Muscle of back (tissue), 3 donors: ENCODE measurements at regions not wholly inside any gene's neighbourhood (a gene's known extent, or its start where the extent isn't known, plus 50 kb on each side); places are given as distances from the start of the nearest gene placed in this dataset.
A peak's percentile ranks its signal among the peaks of the same experiment; 100 is the strongest.

ENCODE experiments used
- DNase-seq, 3 donors: peaks; one replicate each; pipeline versions ENCODE4 v3.0.0 to v3.0.0-alpha.2; 2013

DNA sequence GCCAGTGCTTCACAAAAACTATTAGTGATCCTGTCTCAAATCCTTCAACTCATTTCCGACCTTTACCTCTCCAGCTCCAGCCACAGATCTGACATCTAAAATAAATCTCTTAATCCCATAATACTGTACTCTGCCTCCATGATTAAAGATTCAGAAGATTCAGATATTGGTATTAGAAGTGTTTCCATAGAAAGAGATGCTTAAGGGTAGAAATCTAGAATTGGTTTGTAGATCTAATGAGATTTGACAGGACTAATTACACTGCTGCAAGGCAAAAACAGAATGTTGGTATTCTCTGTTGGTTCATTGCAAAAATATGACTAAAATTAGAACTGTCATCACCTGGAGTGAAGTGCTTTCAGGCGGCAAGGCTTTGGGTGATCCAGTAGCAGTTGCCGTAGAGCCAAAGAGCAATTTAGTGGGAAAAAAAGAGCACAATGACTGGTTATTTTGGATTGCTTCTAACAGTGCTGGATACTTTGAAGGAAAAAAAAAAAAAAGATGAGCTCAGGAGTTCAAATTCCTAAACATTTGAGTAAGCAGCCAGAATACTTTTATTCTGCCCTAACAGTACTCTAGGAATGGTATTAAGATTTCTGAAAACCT, 940.1 kb upstream of the SORCS1 start:
- DNase-seq: peak in 1 of 3 donors; percentile 1

DNA sequence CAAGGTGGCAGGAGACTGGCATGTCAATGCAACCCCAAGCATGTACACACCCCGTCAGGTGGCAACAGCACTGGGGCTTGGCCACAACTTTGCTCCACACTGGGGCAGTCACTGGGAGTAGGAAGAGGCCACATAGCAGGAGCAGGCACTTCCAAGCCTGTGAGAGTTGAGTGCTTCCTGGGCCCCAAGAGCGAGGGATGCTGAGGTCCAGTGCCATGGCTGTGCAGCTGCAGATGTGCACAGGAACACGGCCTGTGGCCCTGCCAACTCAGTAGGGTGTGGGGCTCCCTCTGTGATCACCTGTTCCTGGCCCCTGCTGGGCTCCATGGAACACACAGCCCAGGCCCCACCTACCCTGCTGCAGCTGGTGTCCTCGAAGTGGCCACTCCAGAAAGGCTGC, 932.8 kb upstream of the SORCS1 start:
- DNase-seq: no peak

- no peak for DNase-seq
Measured at GRCh38 chr10:108095932-108096925, 931.7 kb upstream of the SORCS1 start.

GRCh38 chr10:108090476-108091215, 926.1 kb upstream of the SORCS1 start:
- no peak for DNase-seq

- no peak for DNase-seq
Measured at GRCh38 chr10:108086502-108086901, 922.0 kb upstream of the SORCS1 start.

DNA sequence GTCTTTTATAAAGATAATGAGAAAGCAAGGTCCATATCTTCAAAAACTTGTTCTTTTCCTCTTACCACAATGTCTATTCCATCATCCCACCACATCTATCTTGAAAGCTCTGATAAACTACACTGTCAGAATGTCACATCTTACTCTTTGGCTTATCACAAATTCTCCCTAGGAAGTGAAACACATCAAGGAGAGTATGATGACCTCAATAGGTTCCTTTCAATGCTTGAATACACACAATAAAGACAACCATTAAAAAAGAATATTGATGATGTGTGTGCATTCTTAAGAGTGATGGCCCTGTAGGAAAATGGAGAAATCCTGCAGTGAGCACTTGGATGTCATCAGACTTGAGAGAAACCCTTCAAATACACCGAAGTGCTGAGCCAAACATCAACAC, 918.1 kb upstream of the SORCS1 start:
- no peak for DNase-seq

DNA sequence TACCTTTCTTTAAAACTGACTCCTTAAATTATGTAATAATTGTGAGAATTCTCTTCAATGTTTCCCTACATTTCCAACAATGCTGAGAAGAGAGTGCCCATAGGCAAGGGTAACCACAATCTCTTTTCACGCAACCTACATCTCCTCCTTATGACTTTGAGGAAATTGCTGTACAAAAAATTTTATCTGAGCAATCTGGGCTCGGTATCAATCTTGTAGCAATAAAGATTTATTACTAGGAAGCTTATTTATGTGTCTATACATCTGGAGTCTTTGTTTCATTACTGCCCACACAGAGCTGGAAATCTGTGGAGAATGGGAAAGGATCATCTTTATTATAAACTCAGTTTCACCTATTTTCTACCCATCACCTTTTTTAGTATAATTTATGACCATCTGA, 913.8 kb upstream of the SORCS1 start:
- no peak for DNase-seq

DNA sequence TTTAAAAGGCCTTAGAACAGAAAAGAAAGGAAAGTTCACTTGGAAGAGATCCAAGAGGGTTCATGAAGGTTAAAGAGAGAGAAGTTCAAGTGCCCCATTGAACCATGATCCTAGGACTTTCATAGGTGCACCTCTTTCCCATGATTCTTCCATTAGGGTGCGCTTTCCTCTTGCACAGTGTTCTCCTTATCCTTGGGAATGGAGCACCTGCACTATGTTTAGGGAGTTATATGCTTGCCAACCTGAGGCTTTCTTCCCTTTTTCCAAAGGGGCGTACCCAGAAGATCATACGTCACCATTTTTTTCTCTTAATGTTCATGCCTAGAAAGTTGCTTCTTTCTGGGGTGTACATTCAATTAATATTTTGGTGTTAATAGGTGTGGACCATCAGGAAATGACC, 908.0 kb upstream of the SORCS1 start:
- DNase-seq: no peak

GRCh38 chr10:108070789-108071188, 906.3 kb upstream of the SORCS1 start:
- DNase-seq: no peak

GRCh38 chr10:108069096-108069495, 904.6 kb upstream of the SORCS1 start:
- no peak for DNase-seq

DNA sequence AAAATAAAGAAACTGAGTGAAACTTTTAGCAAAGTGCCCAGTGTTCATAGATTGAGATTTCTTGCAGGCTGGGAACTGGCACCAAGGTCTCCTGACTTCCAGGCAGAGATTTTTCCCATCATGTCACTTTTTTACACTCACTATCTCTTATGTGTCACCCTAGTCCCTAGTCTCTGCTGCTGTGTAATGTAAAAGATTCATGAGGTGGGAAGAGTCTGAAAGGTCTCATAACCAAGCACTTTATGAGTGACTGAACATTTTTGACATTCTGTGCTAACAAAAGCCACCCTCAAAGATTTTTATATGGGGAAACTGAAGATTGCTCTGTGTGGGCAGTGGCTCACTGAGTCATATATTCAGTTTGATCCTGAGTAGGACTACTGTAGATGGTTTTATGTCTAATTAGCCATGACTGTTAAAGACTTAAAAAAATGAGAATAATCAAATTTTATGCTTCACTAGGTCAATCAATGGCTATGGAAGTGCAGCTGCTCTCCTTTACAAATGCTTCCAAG, 900.3 kb upstream of the SORCS1 start:
- DNase-seq: no peak

DNA sequence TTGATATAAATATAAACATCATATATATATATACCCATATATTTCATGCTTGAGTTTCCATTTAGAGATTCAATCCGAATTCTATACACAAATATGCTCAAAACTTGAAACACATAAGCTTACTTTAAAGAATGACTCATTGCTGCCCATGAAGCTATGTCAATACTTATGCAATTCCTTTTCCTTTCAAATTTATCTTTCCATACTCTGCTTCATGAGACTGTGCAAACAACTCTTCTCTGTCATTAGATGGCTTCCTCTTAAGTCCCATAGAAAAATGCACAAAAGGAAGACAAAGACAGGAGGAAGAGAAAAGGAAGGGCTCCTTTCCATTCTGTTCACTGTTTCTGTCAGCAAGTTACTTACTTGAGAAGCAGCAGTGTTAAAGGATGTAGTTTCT, 895.7 kb upstream of the SORCS1 start:
- no peak for DNase-seq

DNA sequence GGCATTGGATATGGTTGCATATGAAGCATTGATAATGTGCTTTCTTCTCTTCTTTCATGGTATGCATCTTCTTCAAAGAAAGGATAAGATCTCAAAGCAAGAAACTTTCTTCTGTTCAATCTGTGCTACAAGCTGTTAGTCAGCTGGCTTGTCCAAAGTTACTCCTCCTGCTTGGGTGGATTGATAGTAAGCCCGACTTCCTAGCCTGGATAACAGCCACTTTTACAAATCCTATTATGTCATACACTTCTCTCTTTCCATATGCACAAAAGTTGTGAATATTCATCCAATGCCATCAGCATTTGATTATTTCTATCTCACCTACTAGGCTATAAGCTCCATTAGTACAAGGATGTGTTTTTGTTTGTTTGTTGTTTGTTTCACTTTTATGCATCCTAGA, 891.0 kb upstream of the SORCS1 start:
- no peak for DNase-seq

DNA sequence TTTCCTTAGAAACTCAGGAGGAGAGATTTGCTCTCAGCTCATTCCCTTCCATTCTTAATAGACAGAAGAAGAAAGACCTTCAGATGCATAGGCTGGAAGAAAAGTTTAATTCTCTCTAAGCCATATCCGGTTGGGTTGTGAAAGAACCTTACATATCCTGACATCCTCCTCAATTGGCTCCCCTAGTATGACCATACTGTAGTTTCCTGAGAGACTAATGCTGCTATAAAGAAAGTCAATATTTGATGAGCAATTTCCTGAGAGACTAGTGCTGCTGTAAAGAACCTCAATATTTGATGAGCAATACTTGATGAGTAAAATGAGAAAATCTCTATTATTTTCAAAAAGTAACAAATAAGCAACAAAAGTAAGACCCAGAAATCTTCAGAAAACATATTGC, 888.5 kb upstream of the SORCS1 start:
- DNase-seq: peak in 1 of 3 donors; percentile 2

- no peak for DNase-seq
Measured at GRCh38 chr10:108051218-108051617, 886.7 kb upstream of the SORCS1 start.

DNA sequence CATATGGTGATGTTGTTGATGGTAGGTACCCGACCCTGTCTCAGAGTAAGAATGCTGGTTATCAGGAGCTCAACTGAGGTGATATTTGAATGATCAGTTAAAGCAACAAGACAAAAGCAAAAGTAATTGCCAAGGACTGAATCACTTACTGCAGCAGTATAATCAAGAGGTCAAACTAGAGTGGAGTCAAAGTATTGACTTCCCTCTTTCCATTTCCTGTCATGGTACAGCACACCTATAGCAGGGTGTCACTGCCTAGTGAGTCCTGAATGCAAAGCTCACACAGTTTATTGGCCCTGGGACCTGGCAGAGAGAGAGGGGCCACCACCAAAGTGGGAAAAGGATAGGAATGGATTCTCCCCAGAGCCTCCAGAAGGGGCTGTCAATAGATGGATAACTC, 886.1 kb upstream of the SORCS1 start:
- no peak for DNase-seq

DNA sequence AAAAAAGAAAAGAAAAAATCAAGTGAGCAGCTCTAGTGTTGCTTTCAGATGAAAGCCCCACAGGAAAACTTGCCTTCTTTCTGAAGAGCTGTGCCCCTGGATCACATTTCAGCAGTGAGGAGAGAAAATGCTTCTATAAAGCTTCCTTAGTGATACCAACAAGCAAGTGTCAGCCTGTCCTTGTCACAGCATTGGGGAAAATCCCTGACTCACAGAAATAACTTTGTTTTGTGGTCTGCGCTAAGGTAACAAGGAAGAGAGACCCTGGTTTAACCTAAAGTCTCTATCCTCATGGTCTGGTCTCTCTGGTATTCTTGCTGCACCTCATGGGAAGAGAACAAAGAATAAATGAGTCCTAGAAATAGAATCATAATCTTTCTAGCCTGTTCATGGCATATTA, 885.2 kb upstream of the SORCS1 start:
- no peak for DNase-seq

DNA sequence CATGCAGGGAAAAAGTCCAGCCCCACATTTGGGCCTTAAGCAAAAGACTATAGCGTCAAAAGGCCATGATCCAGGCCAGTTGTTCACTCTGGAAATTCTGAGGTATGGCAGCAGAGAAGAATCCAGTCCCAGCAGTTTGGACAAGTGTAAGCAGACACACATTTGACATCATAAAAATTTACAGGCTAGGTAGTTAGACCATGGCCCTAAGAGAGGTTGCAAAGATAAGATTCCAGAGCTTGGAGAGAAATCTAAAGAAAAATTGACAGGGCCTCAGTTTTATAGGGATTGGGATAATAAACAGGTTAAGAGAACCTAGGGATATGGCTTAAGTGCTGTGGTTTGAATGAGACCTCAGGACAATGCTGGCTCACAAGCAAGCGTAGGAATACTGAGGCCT, 884.4 kb upstream of the SORCS1 start:
- no peak for DNase-seq

- no peak for DNase-seq
Measured at GRCh38 chr10:108039821-108040584, 875.5 kb upstream of the SORCS1 start.

DNA sequence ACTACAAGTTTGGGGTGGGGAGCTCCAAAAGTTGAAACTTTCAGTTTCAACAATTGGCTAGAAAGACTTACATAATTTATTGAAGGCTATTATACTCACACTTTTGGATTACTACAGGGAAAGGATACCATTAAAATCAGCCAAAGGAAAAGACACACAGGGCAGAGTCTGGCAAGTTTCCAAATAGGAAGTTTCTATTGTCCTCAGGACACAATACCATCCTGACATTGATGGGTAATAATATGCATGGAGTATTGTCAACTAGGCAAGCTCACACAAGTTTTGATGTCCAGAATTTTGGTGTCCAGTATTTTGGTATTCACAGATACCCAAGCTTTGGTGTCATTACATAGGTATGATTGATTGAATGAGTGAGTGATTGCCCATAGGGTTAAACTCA, 872.6 kb upstream of the SORCS1 start:
- DNase-seq: no peak

DNA sequence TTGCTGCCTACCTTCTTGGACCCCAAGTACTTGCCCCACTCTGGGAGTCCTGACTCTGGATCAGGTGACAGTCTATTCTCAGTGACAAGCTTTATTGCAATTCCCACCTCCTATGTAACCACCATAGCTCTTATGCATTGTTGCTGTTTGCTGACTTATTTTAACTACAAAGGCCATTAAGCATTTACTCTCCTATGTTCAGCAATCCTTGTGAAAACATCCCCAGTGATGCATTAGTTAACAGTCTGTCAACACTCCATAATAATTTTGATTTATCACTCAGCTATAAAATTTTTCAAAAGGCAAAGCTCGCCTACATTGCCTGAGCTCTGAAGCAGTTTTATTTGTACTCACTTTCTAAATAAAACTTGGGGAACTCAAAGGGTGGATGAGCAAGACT, 871.8 kb upstream of the SORCS1 start:
- no peak for DNase-seq

GRCh38 chr10:108034829-108035228, 870.3 kb upstream of the SORCS1 start:
- no peak for DNase-seq
